Adipocyte (in vitro differentiated cells): ENCODE measurements at regions not wholly inside any gene's neighbourhood (a gene's known extent, or its start where the extent isn't known, plus 50 kb on each side); places are given as distances from the start of the nearest gene placed in this dataset.

Experiments used
- DNase-seq: peaks from one replicate; pipeline ENCODE4 v3.0.0-alpha.2; 2015; ENCODE audit warnings: low read depth
- H3K27me3 ChIP-seq: replicated peaks from 2 replicates; pipeline ENCODE4 v1.7.0; 2013; ENCODE audit warnings: mild to moderate bottlenecking, low read length, moderate library complexity; ENCODE audit not compliant: control insufficient read depth, insufficient read depth
- H3K36me3 ChIP-seq: 2 replicates; pipeline ENCODE4 v1.7.0; 2013; ENCODE audit warnings: low read length, mild to moderate bottlenecking, moderate library complexity; ENCODE audit not compliant: control insufficient read depth, insufficient read depth, severe bottlenecking
- H3K4me1 ChIP-seq: 2 replicates; pipeline ENCODE4 v1.7.0; 2013; ENCODE audit warnings: mild to moderate bottlenecking, low read length, moderate library complexity; ENCODE audit not compliant: control insufficient read depth, insufficient read depth
- H3K4me3 ChIP-seq: 2 replicates; pipeline ENCODE4 v1.7.0; 2013; ENCODE audit warnings: mild to moderate bottlenecking, low read length, moderate library complexity
- H3K9ac ChIP-seq: 2 replicates; pipeline ENCODE4 v1.7.0; 2013; ENCODE audit warnings: mild to moderate bottlenecking, low read length, moderate library complexity
- H3K9me3 ChIP-seq: 2 replicates; pipeline ENCODE4 v1.7.0; 2013; ENCODE audit warnings: mild to moderate bottlenecking, low read length, moderate library complexity; ENCODE audit not compliant: control insufficient read depth

- Histone ChIP-seq H3K27me3 (no peaks in the 10 kb centered on the region), H3K9me3 (no peaks in the 10 kb centered on the region), H3K36me3 (no peaks in the 10 kb centered on the region), H3K4me3 (peak overlapping the region; percentile 12), H3K9ac (peak overlapping the region; percentile 75), H3K4me1 (peaks cover 38% of the 10 kb centered on the region)
- peak; percentile 94 for DNase-seq
These were observed 203.0 kb downstream of the TOMM20 start for GRCh38 chr1:234925440-234926263.

DNA sequence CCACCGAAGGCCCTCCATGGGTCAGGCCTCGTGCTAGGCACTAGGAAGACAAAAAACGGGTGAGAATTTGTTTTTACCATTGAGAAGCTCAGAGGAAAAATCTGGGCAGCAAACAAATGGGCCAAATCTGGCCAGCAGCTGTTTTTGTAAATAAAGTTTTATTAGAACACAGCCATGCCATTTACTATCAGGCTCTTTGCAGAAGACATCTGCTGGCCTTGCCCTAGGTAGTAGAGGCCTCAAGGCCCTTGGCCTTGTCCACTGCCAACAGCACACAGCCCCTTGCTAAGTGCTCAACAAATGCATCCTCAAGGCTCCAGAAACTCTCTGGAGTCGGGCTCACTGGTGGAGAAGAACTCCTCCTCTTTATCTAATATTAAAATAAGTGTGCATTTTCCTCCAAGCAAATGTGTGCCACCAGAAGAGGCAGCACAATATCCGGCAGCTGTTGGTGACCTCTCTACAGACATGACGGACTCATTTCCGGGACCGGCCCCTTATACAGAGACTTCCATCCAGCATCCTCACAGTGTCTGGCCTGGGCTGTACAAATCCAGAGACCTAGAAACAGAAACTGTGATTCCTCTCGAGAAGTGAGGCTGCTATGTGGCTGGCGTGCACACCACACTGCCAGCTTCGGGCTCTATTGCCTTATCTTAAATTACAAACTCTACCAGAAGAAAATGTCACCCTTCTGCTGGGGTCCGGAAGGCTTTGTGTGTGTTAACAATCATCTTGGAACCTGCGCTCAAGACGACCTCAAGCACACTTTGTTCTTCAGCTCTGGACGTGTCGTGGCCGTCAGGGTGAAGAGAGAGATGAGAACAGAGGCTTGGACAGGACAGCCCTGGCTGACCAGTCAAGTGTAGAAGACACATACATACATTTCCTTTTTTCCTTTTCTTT is 203.9 kb downstream of the TOMM20 start:
- no peaks in the 10 kb centered on the region for H3K9me3 ChIP-seq
- H3K27me3 ChIP-seq: no peaks in the 10 kb centered on the region
- peak overlapping the region; percentile 35 for H3K9ac ChIP-seq
- H3K4me3 ChIP-seq: no peak overlapping the region
- H3K4me1 ChIP-seq: peaks cover 47% of the 10 kb centered on the region
- no peaks in the 10 kb centered on the region for H3K36me3 ChIP-seq
- DNase-seq: no peak

GRCh38 chr1:234923626-234924025 is 205.0 kb downstream of the TOMM20 start:
- Histone ChIP-seq H3K4me3 (no peak overlapping the region), H3K27me3 (no peaks in the 10 kb centered on the region), H3K9ac (no peak overlapping the region), H3K36me3 (no peaks in the 10 kb centered on the region), H3K4me1 (peaks cover 57% of the 10 kb centered on the region), H3K9me3 (no peaks in the 10 kb centered on the region)
- no peak for DNase-seq

DNA sequence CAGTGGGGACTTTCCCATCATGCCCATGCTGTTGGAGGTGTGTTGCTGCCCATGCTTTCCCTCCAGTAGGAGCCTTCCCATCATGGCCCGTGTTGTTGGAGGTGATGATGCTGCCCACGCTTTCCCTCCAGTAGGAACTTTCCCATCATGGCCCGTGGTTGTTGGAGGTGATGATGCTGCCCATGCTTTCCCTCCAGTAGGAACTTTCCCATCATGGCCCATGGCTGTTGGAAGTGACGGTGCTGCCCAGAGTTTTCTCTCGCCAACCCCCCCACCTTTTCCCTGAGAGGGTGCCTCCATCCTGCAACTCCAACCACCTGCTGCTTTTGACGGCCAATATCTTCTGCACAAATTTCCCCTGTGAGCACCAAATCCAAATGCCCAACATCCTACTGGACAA is 205.7 kb downstream of the TOMM20 start:
- no peaks in the 10 kb centered on the region for H3K9me3 ChIP-seq
- no peaks in the 10 kb centered on the region for H3K27me3 ChIP-seq
- no peaks in the 10 kb centered on the region for H3K36me3 ChIP-seq
- H3K9ac ChIP-seq: no peak overlapping the region
- DNase-seq: no peak
- H3K4me3 ChIP-seq: no peak overlapping the region
- H3K4me1 ChIP-seq: peaks cover 62% of the 10 kb centered on the region

GRCh38 chr1:234921266-234922062 is 207.2 kb downstream of the TOMM20 start:
- Histone ChIP-seq H3K9ac (peak overlapping the region; percentile 23), H3K4me3 (no peak overlapping the region), H3K9me3 (no peaks in the 10 kb centered on the region), H3K27me3 (no peaks in the 10 kb centered on the region), H3K36me3 (no peaks in the 10 kb centered on the region), H3K4me1 (peaks cover 59% of the 10 kb centered on the region)
- DNase-seq: peak; percentile 56

DNA sequence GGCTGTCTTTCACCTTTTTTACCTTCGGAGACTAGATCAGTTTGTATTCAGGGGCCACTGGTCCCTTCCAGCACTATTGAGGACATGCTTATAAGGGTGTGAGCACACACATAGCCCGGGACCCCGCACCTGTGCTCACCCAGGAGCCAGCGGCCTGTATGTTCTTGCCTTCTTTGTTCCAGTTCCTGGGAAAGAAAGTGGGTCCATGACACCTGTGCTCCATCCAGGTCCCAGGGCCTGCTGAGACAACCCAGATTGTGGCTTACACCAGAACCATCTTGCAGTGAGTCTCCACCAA is 207.8 kb downstream of the TOMM20 start:
- Histone ChIP-seq H3K4me3 (no peak overlapping the region), H3K36me3 (no peaks in the 10 kb centered on the region), H3K9me3 (no peaks in the 10 kb centered on the region), H3K27me3 (no peaks in the 10 kb centered on the region), H3K4me1 (peaks cover 61% of the 10 kb centered on the region), H3K9ac (peak overlapping the region; percentile 23)
- no peak for DNase-seq

DNA sequence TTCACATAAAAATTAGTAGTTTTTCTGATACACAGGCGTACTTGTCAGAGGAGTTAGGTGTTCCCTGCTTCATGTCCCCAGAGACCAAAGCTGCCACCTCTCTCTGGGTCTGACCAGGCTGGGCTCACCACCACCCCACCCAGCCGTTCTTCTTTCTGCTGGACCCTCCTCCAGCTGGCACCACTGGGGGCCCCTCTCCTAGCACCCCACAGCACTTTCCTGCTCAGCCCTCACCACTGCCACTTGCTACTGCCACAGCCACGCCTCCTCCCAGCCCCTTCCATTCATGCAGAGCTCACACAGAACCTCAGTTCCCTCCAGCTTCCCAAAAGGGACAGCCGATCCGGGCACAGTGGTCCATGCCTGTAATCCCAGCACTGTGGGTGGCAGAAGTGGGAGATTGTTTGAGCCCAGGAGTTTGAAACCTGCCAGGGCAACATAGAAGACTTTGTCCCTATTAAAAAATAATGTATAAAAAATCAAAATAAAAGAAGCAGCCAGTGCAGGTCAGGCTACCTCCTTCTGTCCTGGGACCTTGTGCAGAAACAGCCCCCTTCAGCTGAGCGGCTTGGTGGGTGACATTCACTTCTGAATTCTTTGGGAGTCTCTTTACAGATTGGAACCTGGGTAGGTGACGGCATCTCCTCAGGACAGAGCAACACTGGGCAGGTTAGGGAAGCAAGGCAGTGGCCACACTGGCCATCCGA is 208.3 kb downstream of the TOMM20 start:
- no peak for DNase-seq
- Histone ChIP-seq H3K36me3 (no peaks in the 10 kb centered on the region), H3K27me3 (no peaks in the 10 kb centered on the region), H3K9me3 (no peaks in the 10 kb centered on the region), H3K4me3 (no peak overlapping the region), H3K9ac (peak overlapping the region; percentile 23), H3K4me1 (peaks cover 60% of the 10 kb centered on the region)

DNA sequence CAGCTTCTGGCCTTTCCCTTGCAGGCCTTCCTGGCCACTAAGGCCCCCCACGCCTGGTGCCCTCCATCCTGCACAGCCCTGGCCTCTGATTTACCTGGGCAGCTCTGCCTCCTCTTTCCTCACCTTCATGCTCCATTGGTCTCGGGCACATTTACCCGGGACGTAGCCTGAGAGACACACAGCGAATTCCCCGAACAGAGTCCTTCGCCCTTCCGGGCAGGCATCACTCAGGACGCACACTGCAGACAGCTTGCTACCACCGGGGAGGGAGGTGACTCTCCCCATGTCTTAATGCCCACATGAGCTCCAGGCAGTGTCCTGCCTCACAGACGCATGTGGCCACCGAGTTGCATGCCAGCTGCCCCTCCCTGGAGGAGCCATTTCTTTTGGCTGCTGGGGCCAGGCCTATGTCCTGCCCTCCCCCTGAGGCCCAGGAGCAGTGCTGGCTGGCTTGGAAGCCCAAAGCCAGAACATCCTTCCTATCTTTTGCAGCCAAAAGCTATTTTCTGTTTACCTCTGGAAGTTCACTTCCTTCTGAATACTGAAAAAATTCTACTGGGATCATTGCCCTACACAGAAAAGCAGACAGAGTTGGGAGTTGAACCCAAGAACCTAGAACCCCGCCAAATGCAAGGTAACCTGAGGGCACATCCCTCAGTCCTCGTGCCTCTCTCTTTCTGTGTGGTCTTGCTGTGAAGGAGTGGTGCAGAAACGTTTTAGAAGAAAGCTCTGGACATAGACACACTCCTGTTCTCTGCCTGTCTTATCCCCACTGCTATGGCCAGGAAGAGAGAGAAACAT is 209.5 kb downstream of the TOMM20 start:
- peak overlapping the region; percentile 77 for H3K9ac ChIP-seq
- H3K27me3 ChIP-seq: no peaks in the 10 kb centered on the region
- no peaks in the 10 kb centered on the region for H3K9me3 ChIP-seq
- no peak overlapping the region for H3K4me3 ChIP-seq
- H3K4me1 ChIP-seq: peaks cover 53% of the 10 kb centered on the region
- H3K36me3 ChIP-seq: no peaks in the 10 kb centered on the region
- DNase-seq: no peak

GRCh38 chr1:234918181-234918841 is 210.3 kb downstream of the TOMM20 start:
- Histone ChIP-seq H3K4me3 (no peak overlapping the region), H3K9ac (peak overlapping the region; percentile 77), H3K9me3 (no peaks in the 10 kb centered on the region), H3K27me3 (no peaks in the 10 kb centered on the region), H3K36me3 (no peaks in the 10 kb centered on the region), H3K4me1 (peaks cover 53% of the 10 kb centered on the region)
- DNase-seq: no peak
